GM06990 (cell line): ENCODE measurements at regions not wholly inside any gene's neighbourhood (a gene's known extent, or its start where the extent isn't known, plus 50 kb on each side); places are given as distances from the start of the nearest gene placed in this dataset.

Source experiments
- DNase-seq: peaks from one replicate; pipeline ENCODE4 v3.0.0-alpha.2; 2011; ENCODE audit not compliant: insufficient read length; ENCODE audit errors: extremely low read depth
- H3K27me3 ChIP-seq: replicated peaks from 2 replicates; pipeline ENCODE4 v1.6.0; 2011; ENCODE audit warnings: low read length; ENCODE audit not compliant: control insufficient read depth, insufficient read depth
- H3K36me3 ChIP-seq: 2 replicates; pipeline ENCODE4 v1.5.1; 2011; ENCODE audit warnings: low read length; ENCODE audit not compliant: control insufficient read depth, insufficient read depth
- H3K4me3 ChIP-seq: replicated peaks from 2 replicates; pipeline ENCODE4 v1.5.1; 2011; ENCODE audit warnings: low read depth, mild to moderate bottlenecking, control low read depth, low read length
- TF ChIP-seq, protein P1 (sequence below): IDR thresholded peaks from 2 replicates; pipeline ENCODE4 v1.5.1; 2011; ENCODE audit warnings: low read length, control low read depth, mild to moderate bottlenecking, inconsistent platforms; ENCODE audit not compliant: insufficient read depth, poor library complexity, severe bottlenecking

DNA sequence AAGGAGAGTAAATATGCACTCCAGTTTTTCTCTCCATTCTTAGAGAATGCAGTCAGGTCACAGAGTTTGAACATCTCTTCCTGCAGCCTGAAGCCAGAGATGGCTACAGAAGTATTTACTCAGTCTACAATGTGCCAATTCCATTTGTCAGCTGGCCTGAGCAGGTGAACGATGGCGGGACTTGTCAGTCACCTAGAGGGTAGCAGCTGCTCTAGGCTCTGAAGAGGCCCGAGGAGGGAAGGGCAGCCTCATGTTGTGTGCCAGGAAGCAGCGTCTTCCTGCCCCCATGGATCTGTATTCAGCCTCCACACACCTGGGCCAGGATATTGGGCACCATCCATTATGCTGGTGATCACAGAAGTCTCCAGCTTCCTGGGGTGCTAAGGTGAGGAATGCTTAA is 316.7 kb upstream of the CHAC2 start:
- Histone ChIP-seq H3K36me3 (no peaks in the 10 kb centered on the region), H3K27me3 (no peaks in the 10 kb centered on the region; the same call in 1 of the 2 replicates), H3K4me3 (no peak overlapping the region)
- DNase-seq: no peak
- TF ChIP-seq, protein P1, sequence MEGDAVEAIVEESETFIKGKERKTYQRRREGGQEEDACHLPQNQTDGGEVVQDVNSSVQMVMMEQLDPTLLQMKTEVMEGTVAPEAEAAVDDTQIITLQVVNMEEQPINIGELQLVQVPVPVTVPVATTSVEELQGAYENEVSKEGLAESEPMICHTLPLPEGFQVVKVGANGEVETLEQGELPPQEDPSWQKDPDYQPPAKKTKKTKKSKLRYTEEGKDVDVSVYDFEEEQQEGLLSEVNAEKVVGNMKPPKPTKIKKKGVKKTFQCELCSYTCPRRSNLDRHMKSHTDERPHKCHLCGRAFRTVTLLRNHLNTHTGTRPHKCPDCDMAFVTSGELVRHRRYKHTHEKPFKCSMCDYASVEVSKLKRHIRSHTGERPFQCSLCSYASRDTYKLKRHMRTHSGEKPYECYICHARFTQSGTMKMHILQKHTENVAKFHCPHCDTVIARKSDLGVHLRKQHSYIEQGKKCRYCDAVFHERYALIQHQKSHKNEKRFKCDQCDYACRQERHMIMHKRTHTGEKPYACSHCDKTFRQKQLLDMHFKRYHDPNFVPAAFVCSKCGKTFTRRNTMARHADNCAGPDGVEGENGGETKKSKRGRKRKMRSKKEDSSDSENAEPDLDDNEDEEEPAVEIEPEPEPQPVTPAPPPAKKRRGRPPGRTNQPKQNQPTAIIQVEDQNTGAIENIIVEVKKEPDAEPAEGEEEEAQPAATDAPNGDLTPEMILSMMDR: no peak

- Histone ChIP-seq H3K36me3 (no peaks in the 10 kb centered on the region), H3K4me3 (no peak overlapping the region), H3K27me3 (no peaks in the 10 kb centered on the region; the same call in 1 of the 2 replicates)
- DNase-seq: no peak
- TF ChIP-seq, protein P1: no peak
Measured at GRCh38 chr2:53448591-53448990, 319.0 kb upstream of the CHAC2 start.

DNA sequence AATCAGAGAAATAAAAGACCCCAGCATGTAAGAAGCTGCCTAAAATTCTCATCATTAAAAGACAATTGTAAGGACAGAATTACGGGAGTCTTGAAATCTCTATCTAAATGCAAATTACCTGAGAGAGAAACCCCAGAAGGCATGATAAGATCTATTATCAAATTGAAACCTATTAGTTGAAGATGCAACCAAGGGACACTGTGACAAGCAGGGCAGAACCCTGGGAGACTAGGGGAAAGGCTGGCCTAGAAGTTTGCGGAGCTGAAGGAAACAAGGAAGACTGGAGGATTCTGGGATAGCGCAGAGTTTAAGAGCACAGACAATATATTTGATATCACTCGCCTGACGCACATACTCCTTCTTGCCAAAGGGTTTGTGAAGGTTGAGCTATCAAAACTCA is 319.5 kb upstream of the CHAC2 start:
- no peaks in the 10 kb centered on the region for H3K27me3 ChIP-seq
- no peaks in the 10 kb centered on the region for H3K36me3 ChIP-seq
- TF ChIP-seq, protein P1: no peak
- H3K4me3 ChIP-seq: no peak overlapping the region
- DNase-seq: no peak

- Histone ChIP-seq H3K4me3 (no peak overlapping the region), H3K36me3 (no peaks in the 10 kb centered on the region), H3K27me3 (no peaks in the 10 kb centered on the region)
- DNase-seq: no peak
- TF ChIP-seq, protein P1: no peak
Measured at GRCh38 chr2:53445383-53446070, 322.1 kb upstream of the CHAC2 start.

DNA sequence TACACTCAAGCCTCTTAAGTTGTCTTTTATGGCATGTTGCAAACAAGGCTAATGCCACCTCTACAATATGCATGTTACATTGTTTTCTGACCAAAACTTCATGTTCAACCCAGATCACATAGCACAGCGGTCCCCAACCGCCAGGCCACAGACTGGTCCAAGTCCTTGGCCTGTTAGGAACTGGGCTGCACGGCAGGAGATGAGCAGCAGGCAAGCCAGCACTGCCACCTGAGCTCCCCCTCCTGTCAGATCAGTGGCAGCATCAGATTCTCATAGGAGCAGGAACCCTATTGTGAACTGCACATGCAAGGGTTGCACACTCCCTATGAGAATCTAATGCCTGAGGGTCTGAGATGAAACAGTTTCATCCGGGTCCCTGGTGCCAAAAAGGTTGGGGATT is 324.8 kb upstream of the CHAC2 start:
- H3K27me3 ChIP-seq: no peaks in the 10 kb centered on the region
- TF ChIP-seq, protein P1: peak; percentile 32
- DNase-seq: no peak

DNA sequence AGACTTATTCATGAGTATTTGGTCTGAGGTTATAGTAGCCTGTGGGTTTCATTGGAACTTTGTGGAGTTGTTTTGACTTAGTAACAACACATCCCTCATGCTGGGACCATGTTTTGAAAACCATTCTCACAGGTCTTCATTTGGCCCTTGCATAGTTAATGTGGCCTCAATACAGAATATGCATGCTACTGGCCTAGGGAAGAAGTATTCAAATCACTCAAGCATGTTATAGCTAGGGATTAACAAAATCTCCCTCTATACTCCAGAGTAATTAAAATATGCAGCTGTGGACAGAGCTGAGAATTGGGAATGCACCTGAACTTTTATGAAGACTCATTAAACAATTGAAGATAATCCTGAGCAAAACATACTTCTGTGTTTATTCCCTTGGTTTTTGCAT is 325.5 kb upstream of the CHAC2 start:
- Histone ChIP-seq H3K27me3 (no peaks in the 10 kb centered on the region), H3K36me3 (no peaks in the 10 kb centered on the region), H3K4me3 (no peak overlapping the region)
- TF ChIP-seq, protein P1: no peak
- DNase-seq: no peak

More for the DNA sequence above, 324.8 kb upstream of the CHAC2 start:
- Histone ChIP-seq H3K36me3 (no peaks in the 10 kb centered on the region), H3K4me3 (no peak overlapping the region)
